Mesodermal cell (in vitro differentiated cells): ENCODE measurements at regions not wholly inside any gene's neighbourhood (a gene's known extent, or its start where the extent isn't known, plus 50 kb on each side); places are given as distances from the start of the nearest gene placed in this dataset.
A peak's percentile ranks its signal among the peaks of the same experiment; 100 is the strongest.

Source experiments
- H3K27ac ChIP-seq: 2 replicates; pipeline ENCODE4 v1.7.0; 2013; ENCODE audit warnings: mild to moderate bottlenecking, low read depth, low read length, moderate library complexity; ENCODE audit not compliant: severe bottlenecking
- H3K36me3 ChIP-seq: 2 replicates; pipeline ENCODE4 v1.7.1; 2013; ENCODE audit warnings: mild to moderate bottlenecking, low read length, moderate library complexity; ENCODE audit not compliant: control insufficient read depth, insufficient read depth
- H3K4me1 ChIP-seq: one replicate; pipeline ENCODE4 v1.7.1; 2013; ENCODE audit warnings: mild to moderate bottlenecking, low read length; ENCODE audit not compliant: insufficient read depth, control insufficient read depth, poor library complexity, severe bottlenecking
- H3K4me3 ChIP-seq: 2 replicates; pipeline ENCODE4 v1.7.0; 2013; ENCODE audit warnings: low read length, control low read depth, mild to moderate bottlenecking; ENCODE audit not compliant: insufficient read depth, poor library complexity, severe bottlenecking; ENCODE audit errors: extremely low read depth
- H3K9me3 ChIP-seq: 2 replicates; pipeline ENCODE4 v1.7.1; 2013; ENCODE audit warnings: mild to moderate bottlenecking, low read length, moderate library complexity; ENCODE audit not compliant: control insufficient read depth
- WGBS, 2 experiments: methylation state at CpG; one replicate each; pipeline ENCODE4 v1.1.5; 2013; ENCODE audit warnings: missing lambda C conversion rate in 2 of 2; ENCODE audit not compliant: insufficient coverage in 2 of 2; 5-methylcytosine and 5-hydroxymethylcytosine counted together

DNA sequence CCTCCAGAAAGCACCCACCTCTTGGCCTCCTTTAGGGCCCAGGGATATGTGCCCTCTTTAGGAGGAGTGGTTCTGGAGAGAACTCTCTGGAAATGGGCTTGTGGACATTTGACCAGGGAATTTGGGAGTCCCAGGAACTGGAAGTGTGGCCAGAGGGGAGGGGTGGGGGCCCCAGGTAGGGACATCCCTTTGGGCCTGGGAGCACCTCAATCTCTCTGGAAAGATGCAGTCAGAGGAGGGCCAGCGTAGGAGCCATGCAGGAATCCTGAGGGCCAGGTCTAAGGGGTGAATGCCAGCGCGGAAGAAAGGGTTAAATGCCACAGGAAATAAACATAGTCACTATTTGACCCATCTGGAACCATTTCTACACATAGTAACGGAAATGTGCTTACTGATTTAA, 50.3 kb upstream of the ITGA11 start:
- peaks cover 22% of the 10 kb centered on the region for H3K4me1 ChIP-seq
- WGBS, 2 experiments: 100% methylated on average over 1 of the region's 4 CpGs; no CpG with 5 or more reads in 1 of the 2 experiments
- no peaks in the 10 kb centered on the region for H3K9me3 ChIP-seq
- no peak overlapping the region for H3K4me3 ChIP-seq
- H3K36me3 ChIP-seq: no peaks in the 10 kb centered on the region
- no peak overlapping the region for H3K27ac ChIP-seq

DNA sequence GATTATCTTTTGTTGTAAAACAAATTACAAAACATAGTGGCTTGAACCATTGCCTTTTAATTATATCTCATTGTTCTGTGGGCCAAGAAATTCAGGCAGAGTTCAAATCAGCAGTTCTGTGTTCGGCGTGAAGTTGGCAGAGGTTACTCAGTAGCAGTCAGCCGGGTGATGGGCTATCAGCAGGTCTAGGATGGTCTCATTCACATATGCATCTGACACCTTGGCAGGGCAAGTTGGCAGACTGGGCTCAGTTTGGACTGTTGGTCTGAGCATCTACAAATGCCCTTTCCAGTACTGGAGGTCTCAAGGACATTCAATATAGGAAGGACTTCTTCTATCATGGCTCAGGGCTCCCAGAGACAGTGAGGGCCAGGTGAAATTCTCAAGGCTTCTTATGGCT, 51.2 kb upstream of the ITGA11 start:
- H3K27ac ChIP-seq: no peak overlapping the region
- H3K36me3 ChIP-seq: no peaks in the 10 kb centered on the region
- 95 to 100% methylated on average over 3 of the region's 3 CpGs for WGBS, 2 experiments
- H3K9me3 ChIP-seq: peaks cover 2% of the 10 kb centered on the region
- no peak overlapping the region for H3K4me3 ChIP-seq
- peaks cover 25% of the 10 kb centered on the region for H3K4me1 ChIP-seq

DNA sequence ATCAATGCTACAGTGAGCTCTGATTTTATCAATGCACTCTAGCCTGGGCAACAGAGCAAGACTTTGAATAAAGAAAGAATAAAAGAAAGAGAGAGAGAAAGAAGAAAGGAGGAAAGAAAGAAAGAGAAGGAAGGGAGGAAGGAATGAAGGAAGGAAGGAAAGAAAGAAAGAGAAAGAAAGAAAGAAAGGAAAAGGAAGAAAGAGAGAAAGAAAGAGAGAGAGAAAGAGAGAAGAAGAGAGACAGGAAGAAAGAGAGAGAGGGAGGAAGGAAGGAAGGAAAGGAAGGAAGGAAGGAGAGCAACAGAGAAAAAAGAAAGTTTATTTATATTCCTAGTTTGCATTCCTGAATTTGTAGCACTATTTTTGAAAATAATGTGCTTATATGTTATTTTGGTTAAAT, 52.3 kb upstream of the ITGA11 start:
- H3K4me3 ChIP-seq: no peak overlapping the region
- no peak overlapping the region for H3K27ac ChIP-seq
- H3K4me1 ChIP-seq: peaks cover 27% of the 10 kb centered on the region

DNA sequence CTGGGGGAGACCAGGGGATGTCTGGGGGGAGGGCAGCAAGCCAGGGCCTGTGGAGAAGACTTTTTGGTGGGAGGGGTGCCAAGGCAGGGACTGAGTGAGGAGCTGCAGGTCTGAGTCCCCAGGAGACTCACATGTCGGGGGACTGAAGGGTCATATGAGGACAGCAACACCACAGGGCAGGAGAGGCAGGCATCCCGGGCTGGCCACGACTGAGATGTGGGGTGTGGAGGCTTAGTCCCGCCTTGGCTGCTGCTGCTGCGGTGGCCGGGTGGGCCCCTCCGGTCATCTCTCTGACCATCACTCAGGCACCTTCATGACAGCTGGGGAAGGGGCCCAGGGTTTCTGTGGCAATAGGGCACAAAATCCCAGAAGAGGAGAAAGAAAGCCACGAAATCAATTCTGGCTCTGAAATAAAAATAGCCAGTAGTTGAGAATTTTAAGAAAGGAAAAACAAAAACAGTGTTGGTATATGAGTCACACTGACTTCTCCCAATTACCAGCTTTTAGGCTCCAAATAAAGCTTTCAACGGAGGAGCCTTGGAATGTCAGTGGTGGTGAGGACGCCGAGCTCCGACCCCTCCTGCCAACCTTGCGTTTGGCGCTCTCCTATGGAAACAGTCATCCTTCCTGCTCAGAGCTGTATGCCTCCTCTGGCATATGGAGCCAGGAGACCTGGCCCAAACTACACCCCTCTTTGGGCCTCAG, 52.9 kb upstream of the ITGA11 start:
- H3K9me3 ChIP-seq: peaks cover 4% of the 10 kb centered on the region
- peak overlapping the region; percentile 29 for H3K27ac ChIP-seq
- peaks cover 31% of the 10 kb centered on the region for H3K4me1 ChIP-seq
- WGBS, 2 experiments: 75 to 79% methylated on average over 7 to 8 of the region's 14 CpGs
- no peak overlapping the region for H3K4me3 ChIP-seq
- no peaks in the 10 kb centered on the region for H3K36me3 ChIP-seq

More for the DNA sequence above, 52.3 kb upstream of the ITGA11 start:
- Histone ChIP-seq H3K36me3 (no peaks in the 10 kb centered on the region), H3K9me3 (peaks cover 4% of the 10 kb centered on the region)

DNA sequence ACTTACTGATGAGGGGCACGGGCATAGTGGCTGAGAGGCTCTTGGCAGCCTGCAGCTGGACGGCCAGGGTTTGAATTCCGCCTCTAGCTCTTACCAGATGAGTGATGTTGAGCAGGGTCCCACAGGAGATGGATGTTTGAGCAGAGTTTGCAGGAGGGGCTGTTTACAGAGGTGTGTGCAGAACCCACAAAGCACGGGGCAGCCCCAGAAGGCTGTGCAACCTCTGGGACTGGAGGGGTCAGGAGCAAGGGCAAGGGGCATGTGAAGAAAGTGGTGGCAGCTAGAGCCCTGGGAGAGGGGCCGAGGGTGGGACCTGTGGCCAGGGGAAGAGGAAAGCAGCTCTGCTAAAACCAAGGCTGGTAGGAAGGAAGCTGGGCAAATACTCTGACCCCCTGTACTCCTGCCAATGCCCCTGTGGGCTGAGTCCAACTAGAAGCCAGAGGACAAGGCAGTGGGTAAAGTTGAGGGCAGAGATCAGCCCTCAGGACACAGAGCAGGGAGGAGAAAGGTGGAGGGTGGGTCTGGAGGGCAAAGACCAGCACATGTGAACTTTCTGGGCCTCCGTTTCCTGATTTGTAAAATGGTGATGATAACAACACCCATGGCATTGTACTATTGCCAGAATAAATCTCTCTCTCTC, 53.9 kb upstream of the ITGA11 start:
- Histone ChIP-seq H3K4me1 (peaks cover 31% of the 10 kb centered on the region), H3K36me3 (no peaks in the 10 kb centered on the region), H3K27ac (no peak overlapping the region), H3K4me3 (no peak overlapping the region), H3K9me3 (peaks cover 4% of the 10 kb centered on the region)
- 93 to 95% methylated on average over 4 to 5 of the region's 6 CpGs for WGBS, 2 experiments

DNA sequence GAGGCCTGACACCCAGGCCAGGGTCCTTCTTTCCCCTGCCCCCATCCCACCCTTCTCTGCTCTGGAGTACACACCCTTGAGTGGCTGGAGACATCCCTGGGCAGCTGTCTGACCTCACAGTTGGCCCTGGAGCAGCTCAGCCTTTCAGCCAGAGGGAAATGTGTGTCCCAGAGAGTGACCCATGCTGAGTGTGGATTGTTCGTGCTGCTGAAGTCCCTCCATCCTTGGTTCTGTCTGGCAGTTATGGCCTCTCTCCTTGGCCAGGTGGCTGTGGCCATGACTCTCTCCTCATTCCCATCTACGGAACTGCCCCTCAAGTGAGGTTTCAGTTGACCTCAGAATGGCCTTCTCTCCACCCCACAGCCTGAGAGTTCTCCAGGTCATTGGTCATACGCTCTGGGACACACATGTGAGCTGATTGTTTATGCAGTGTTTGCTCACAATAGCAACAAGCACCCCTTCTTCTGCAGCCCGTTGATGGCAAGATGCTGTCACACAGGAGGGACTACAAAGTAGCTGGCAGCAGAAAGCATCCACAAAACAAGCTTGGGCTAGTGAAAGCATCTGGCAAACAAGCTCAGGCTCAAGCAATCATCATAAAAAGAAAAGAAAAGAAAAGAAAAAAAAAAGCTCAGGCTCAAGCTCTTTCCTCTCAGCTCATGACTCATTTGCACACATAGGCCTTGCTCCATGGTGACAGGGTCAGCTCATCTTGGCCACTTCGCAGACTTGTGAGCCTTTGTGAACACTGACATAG, 55.3 kb upstream of the ITGA11 start:
- no peak overlapping the region for H3K4me3 ChIP-seq
- H3K27ac ChIP-seq: no peak overlapping the region
- H3K4me1 ChIP-seq: peaks cover 31% of the 10 kb centered on the region
- no peaks in the 10 kb centered on the region for H3K36me3 ChIP-seq
- WGBS, 2 experiments: 77 to 100% methylated on average over 2 to 4 of the region's 5 CpGs
- peaks cover 4% of the 10 kb centered on the region for H3K9me3 ChIP-seq

DNA sequence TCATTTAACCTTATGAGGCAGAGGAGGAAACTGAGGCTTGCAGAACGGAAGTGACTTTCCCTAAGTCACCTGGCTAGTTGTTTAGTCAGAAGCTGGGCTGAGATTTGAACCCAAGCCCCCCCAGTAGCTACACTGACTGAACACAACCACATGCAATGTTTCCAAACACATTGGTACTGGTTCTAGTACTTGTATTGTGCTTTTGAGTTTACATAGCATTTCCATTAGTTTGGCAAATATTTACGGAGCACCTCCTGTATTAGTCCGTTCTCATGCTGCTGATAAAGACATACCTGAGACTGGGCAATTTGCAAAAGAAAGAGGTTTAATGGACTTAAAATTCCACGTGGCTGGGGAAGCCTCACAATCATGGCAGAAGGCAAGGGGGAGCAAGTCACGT, 56.3 kb upstream of the ITGA11 start:
- Histone ChIP-seq H3K4me1 (peaks cover 34% of the 10 kb centered on the region), H3K9me3 (peaks cover 4% of the 10 kb centered on the region), H3K36me3 (no peaks in the 10 kb centered on the region), H3K4me3 (no peak overlapping the region), H3K27ac (no peak overlapping the region)
- WGBS, 2 experiments: 64 to 72% methylated on average over 4 to 5 of the region's 5 CpGs

DNA sequence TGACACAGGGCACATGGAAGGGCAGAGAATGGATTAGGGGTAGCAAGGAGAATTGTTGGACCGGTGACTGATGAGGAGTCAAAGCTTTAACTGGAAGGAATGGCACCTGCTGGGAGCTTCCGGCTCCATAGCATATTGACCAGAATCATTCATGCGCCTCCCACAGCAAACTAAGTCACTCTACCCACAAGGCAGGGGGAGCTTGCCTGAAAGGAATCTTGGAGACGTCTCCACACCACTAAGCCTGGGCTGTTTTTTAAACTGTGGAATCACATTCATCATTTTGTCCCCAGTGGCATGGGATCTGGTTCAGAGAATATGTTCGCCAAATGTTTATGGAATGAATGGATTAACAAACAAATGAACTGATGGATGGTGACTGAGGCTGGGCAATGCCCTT, 57.0 kb upstream of the ITGA11 start:
- WGBS, 2 experiments: 79 to 90% methylated on average over 2 to 4 of the region's 5 CpGs
- H3K4me1 ChIP-seq: peaks cover 34% of the 10 kb centered on the region
- no peak overlapping the region for H3K4me3 ChIP-seq
- no peaks in the 10 kb centered on the region for H3K36me3 ChIP-seq
- peaks cover 4% of the 10 kb centered on the region for H3K9me3 ChIP-seq
- no peak overlapping the region for H3K27ac ChIP-seq

DNA sequence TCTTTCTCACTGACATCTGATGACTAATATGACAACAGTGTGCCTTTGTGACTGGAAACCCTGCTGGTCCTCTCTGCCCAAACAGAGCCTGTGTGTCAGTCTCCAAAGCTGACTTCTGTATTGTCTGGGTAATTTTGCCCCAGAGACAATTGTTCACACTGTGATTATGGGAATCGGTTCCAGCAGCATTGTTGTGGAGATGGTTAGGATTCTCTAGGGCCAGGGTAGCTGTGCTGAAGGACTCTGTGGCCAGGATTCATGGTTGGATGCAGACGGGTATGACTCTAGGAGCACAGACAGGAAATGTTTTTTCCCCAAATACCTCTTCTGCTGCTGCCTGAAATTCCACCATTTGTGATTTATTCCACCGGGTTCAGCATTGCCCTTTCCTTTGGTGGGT, 57.5 kb upstream of the ITGA11 start:
- Histone ChIP-seq H3K4me1 (peaks cover 33% of the 10 kb centered on the region), H3K36me3 (no peaks in the 10 kb centered on the region), H3K9me3 (peaks cover 4% of the 10 kb centered on the region), H3K27ac (no peak overlapping the region), H3K4me3 (no peak overlapping the region)
- WGBS, 2 experiments: 50 to 64% methylated on average over 2 of the region's 3 CpGs

DNA sequence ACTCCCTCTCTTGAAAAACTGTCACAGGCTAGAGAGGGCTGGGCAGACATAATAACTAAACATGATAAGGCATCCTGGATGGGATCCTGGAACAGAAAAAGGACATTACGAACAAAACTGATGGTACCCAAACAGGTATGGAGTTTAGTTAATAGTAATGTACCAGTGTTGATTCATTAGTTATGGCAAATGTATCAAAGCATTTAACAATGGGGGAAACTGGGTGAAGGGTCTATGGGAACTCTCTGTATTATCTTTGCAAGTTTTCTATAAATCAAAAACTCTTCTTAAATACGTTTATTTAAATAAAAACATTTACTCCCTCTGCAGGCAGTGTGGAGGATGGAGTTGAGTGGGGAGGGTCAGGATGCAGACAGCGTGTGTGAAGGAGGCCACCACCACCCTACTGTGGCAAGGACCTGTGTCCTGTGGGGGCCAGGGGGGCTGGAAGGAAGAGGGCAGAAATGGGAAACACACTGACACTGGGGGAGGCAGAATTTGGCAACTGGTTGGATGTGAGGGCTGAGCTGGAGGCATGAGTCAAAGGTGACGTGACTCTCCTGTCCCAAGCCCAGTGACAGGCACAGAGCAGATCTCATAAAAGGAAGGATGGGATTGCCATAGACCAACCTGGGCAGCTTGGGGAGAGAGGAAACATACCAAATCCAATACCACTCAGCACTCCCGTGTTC, 59.6 kb upstream of the ITGA11 start:
- 100% methylated on average over 1 to 2 of the region's 5 CpGs for WGBS, 2 experiments
- Histone ChIP-seq H3K9me3 (peaks cover 4% of the 10 kb centered on the region), H3K4me1 (peaks cover 21% of the 10 kb centered on the region), H3K4me3 (no peak overlapping the region), H3K27ac (no peak overlapping the region), H3K36me3 (no peaks in the 10 kb centered on the region)
